T-helper 17 cell (primary cell): ENCODE measurements at regions not wholly inside any gene's neighbourhood (a gene's known extent, or its start where the extent isn't known, plus 50 kb on each side); places are given as distances from the start of the nearest gene placed in this dataset.
"Not testable (repeated sequence)": the region's sequence is repeated elsewhere in the genome, so short reads cannot be mapped to it uniquely, and the experiment has no call there.

ENCODE experiments used
- ATAC-seq: fragments of 150-1000 bp; cut with Tn5 transposase; 2 replicates; pipeline ENCODE4 v1.10.0; 2021; ENCODE audit warnings: mild to moderate bottlenecking, moderate library complexity
- DNase-seq, 3 donors: peaks; one replicate each; pipeline versions ENCODE4 v3.0.0 to v3.0.0-alpha.2; 2020 to 2021
- H3K9me3 ChIP-seq: one replicate; pipeline ENCODE4 v1.7.0; 2013; ENCODE audit warnings: low read length, mild to moderate bottlenecking; ENCODE audit not compliant: control insufficient read depth, poor library complexity, severe bottlenecking
- H3K27ac Mint-ChIP-seq: one replicate; pipeline ENCODE4 v1.8.0; 2022; ENCODE audit warnings: mild to moderate bottlenecking, moderate library complexity, mixed read lengths
- H3K27me3 Mint-ChIP-seq: one replicate; pipeline ENCODE4 v1.8.0; 2022; ENCODE audit warnings: mixed read lengths
- H3K36me3 Mint-ChIP-seq: one replicate; pipeline ENCODE4 v1.8.0; 2022; ENCODE audit warnings: low read depth, mixed read lengths
- H3K4me1 Mint-ChIP-seq: one replicate; pipeline ENCODE4 v1.8.0; 2022; ENCODE audit warnings: mild to moderate bottlenecking, mixed read lengths
- H3K4me3 Mint-ChIP-seq: one replicate; pipeline ENCODE4 v1.8.0; 2022; ENCODE audit warnings: mild to moderate bottlenecking, moderate library complexity, mixed read lengths

DNA sequence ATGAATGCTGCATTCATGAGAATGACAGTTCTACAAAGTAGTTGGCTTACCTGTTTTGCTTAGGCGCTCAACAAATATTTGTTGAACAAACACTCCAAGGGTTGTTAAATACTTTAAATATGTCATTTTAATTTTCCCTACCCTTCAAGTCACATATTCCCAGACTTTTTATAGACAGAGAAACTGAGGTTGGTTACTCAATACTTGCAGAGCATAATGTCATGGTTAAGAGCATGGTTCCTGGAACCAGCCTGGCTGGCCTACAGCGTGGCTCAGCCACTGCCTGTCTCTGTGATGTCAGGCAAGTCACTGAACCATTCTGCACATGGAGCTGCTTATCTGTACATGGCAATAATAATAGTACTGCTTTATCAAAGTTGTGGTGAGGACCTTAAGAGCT lies 120.0 kb upstream of the STK17B start:
- H3K4me3 Mint-ChIP-seq, result no peak overlapping the region
- H3K4me1 Mint-ChIP-seq, result peaks cover 53% of the 10 kb centered on the region
- no peaks in the 10 kb centered on the region for H3K36me3 Mint-ChIP-seq
- ATAC-seq, result peak; percentile 40
- DNase-seq, result no peak
- H3K27ac Mint-ChIP-seq, result peak overlapping the region; percentile 86
- no peaks in the 10 kb centered on the region for H3K9me3 ChIP-seq
- H3K27me3 Mint-ChIP-seq, result no peaks in the 10 kb centered on the region

DNA sequence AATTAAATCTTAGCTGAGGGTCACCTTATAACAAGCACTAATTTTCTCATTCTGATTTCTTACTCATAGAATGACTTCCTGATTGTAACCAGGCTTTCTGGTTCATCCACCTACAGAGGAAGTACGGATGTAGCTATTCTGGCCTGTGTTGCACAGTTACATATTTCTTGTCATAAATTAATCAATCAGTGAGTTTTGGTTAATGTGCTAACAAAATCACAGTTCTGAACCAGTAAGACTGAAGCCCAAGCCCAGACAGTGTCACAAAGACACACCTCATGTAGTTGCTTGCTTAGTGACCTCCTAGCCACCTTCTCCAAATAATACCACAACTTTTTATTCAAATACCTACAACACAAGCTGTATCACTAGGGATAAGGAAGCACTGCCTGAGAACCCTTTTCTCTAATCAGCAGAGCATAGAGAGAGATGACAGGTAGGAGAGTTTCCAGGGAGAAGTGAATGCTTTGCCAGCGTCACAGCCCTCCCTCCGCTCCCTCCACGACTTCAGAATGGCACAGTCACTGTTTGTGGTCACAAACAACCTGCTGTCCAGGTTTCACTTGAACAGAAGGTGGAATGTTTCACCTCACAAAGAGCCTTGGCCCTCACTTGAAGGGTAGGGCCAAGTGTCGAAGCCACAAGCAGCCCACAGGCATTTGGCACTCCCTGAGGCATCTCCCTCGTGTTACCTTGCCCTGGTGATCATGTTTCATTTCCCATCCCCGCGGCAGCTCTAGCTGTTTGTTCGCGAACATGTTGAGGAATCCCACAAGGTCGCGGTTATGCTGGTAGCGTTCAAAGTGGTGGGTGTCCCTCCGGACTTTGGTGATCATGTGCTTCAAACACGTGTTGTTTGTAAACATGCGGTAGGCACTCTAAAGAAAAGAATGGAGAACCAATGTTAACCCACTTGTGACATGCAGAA lies 120.8 kb upstream of the STK17B start:
- Mint-ChIP-seq H3K4me1 (peaks cover 53% of the 10 kb centered on the region), H3K36me3 (no peaks in the 10 kb centered on the region), H3K4me3 (peak overlapping the region; percentile 70), H3K27me3 (no peaks in the 10 kb centered on the region), H3K27ac (peak overlapping the region; percentile 86)
- DNase-seq (no peak), ATAC-seq (peak; percentile 57)
- H3K9me3 ChIP-seq, result no peaks in the 10 kb centered on the region

DNA sequence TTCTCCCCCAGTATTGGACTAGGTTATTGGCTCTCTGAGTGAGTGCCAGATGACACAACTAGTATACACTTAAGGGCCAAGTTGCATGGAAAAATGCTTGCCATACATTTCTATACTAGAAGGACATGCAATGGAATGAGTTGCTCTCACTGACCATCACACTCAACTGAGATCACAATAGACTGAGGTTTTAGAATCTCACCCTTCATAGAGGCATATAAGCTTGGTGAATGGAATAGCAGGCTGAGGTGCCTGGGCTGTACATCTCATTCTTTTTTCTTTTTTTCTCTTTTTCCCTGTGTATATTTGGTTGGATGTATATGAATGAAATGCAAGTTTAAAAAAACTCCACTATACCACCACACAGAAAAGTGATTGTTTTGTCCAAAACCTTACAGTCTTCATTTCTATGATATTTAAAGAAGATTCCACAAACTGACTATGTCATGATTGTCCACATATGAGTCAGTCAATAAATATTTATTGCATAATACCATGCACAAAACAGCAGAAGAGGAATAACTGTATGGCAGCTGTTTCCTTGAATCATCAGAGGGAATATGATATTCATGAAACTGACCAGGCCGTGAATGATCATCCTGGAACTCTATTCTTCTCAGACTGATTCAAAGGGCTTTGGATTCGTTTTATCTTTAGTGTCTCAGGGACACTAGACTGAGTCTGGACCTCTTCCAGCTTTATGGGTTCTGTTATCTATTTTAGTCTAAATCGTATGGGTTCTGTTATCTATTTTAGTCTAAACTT lies 122.6 kb upstream of the STK17B start:
- no peak for DNase-seq
- no peak overlapping the region for H3K4me3 Mint-ChIP-seq
- no peaks in the 10 kb centered on the region for H3K9me3 ChIP-seq
- H3K27me3 Mint-ChIP-seq, result no peaks in the 10 kb centered on the region
- no peak for ATAC-seq
- H3K27ac Mint-ChIP-seq, result no peak overlapping the region
- H3K36me3 Mint-ChIP-seq, result no peaks in the 10 kb centered on the region
- peaks cover 43% of the 10 kb centered on the region for H3K4me1 Mint-ChIP-seq

DNA sequence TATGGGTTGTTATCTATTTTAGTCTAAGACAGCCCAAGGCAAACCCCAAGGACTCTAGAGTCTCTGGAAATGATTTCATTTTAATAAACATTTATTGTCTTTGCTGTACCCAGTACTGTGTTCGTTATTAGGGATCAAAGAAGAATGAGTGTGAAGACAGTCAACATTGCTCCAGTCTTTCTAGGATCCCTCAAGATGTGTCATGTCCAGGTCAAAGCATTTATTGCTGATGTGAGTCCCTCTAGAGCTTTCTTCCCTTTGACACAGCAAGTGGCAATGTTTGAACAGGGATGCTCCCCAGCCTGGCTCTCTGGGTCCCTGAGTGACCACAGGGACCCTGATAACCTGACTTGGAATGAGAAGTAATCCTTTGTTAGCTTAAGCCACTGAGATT lies 123.1 kb upstream of the STK17B start:
- Mint-ChIP-seq H3K27me3 (no peaks in the 10 kb centered on the region), H3K27ac (no peak overlapping the region), H3K4me3 (no peak overlapping the region), H3K4me1 (peaks cover 39% of the 10 kb centered on the region), H3K36me3 (no peaks in the 10 kb centered on the region)
- DNase-seq, result no peak
- H3K9me3 ChIP-seq, result no peaks in the 10 kb centered on the region
- ATAC-seq, result no peak

DNA sequence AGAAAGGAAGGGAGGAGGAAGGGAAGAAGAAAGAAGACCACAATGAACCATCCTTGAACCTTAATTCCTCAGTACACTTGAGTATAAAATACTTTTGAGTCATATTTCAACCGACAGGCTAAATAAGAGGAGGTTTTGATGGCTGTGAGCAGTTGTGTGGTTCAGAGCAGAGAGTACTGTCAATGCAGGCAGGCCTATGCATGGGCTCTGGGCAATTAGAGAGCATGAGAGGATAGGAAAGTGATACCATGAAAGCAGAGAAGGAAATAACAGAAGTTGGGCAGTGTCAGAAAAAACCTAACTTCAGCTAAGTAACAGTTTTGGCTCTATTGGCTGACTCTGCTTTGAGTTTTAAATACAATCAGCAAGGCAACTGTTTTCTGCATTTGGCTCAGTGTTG lies 123.6 kb upstream of the STK17B start:
- peaks cover 36% of the 10 kb centered on the region for H3K4me1 Mint-ChIP-seq
- no peaks in the 10 kb centered on the region for H3K36me3 Mint-ChIP-seq

DNA sequence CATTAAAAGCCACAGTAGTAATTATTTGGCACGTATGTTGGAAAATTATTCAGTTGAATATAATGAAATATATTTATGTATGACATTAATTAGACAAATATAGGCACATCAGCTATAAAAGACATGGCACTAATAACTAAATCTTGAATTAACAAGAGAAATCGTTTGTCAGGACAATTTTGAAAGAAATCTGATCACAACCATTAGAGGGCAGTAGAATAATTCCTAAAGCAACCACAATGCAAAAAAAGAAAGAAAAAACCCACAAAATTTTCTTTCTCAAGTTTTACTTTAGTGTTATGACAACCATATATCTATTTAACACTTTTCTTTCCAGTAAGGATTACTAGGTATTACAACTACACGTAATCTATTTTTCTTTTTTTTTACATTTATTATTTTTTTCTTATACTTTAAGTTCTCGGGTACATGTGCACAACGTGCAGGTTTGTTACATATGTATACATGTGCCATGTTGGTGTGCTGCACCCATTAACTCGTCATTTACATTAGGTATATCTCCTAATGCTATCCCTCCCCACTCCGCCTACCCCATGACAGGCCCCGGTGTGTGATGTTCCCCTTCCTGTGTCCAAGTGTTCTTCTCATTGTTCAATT lies 126.8 kb upstream of the STK17B start:
- not testable (repeated sequence) for H3K27me3 Mint-ChIP-seq, H3K9me3 ChIP-seq, H3K4me3 Mint-ChIP-seq, ATAC-seq, H3K4me1 Mint-ChIP-seq, H3K36me3 Mint-ChIP-seq, DNase-seq
- peak overlapping the region; percentile 27 for H3K27ac Mint-ChIP-seq

More for the DNA sequence above, 123.6 kb upstream of the STK17B start:
- no peak for ATAC-seq
- no peaks in the 10 kb centered on the region for H3K9me3 ChIP-seq
- DNase-seq, result no peak
- no peak overlapping the region for H3K27ac Mint-ChIP-seq
- H3K27me3 Mint-ChIP-seq, result no peaks in the 10 kb centered on the region
- H3K4me3 Mint-ChIP-seq, result no peak overlapping the region

DNA sequence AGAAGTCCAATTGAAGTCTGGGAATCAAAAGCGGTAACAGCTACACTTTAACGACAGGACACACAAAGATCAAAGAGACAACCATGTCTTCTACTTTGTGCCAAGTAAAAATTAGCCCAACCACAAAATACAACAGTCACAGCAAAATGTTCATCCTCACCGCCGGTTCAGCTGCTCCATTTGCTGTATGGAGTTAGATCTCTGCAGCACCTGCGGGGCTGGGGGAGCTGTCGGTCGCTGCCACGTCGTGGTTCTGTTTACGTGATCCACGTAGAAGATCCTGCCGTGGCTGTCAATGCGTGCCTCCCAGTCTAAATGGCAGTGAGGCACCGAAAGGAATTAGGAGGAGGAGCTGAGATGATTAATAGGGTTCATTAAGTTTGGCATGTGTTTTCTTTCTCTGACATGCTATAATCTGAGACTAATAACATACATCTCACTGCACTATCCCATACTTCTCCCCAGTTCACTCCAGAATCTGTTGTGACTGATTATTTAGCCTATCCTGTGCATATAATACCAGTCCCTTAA lies 136.5 kb upstream of the STK17B start:
- Mint-ChIP-seq H3K4me1 (peaks cover 2% of the 10 kb centered on the region), H3K27ac (no peak overlapping the region), H3K27me3 (peaks cover 18% of the 10 kb centered on the region), H3K4me3 (no peak overlapping the region), H3K36me3 (no peaks in the 10 kb centered on the region)
- no peaks in the 10 kb centered on the region for H3K9me3 ChIP-seq
- DNase-seq, result no peak
- no peak for ATAC-seq

DNA sequence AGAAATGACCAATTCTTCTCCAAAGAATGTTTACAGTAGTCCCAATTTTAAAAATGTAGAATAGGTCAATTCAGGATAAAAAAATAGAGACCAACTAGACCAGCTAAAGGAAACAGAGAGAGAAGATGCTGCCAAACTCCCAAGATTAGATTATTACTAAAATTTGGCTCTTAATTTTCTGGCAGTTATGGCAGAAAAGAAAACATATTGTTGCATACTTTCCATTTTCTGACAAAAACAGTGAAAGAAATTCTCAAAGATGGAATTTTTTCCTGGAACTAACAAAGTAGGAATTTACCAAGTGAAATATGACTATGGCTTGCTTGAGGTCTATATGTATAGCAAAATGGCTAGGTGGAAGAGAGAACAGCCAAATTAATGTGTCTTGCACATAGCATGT lies 138.3 kb upstream of the STK17B start:
- ATAC-seq (no peak), DNase-seq (no peak)
- no peak overlapping the region for H3K27ac Mint-ChIP-seq
- H3K4me3 Mint-ChIP-seq, result no peak overlapping the region
- H3K27me3 Mint-ChIP-seq, result peaks cover 18% of the 10 kb centered on the region
- H3K36me3 Mint-ChIP-seq, result no peaks in the 10 kb centered on the region
- H3K9me3 ChIP-seq, result no peaks in the 10 kb centered on the region
- H3K4me1 Mint-ChIP-seq, result peaks cover 2% of the 10 kb centered on the region

DNA sequence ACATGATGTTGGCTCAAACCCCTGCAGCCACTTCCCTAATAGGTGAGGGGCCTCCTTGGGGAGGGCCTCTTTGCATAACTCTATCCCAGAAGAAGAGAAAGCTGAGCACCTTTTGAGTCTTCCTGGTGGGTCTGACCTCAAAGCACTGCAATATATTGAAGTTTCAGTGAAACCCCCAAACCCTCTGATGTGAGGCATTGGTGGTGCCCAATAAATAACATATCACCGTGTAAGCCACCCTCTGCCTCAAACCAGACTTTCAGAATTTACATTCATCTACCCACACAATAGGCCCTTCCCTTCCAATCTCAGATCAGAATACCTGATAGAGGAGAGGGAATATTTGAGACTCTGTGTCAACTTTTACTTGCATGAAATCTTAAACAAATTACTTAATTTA lies 142.8 kb upstream of the STK17B start:
- H3K4me1 Mint-ChIP-seq, result no peaks in the 10 kb centered on the region
- peaks cover 21% of the 10 kb centered on the region for H3K27me3 Mint-ChIP-seq
- no peak overlapping the region for H3K4me3 Mint-ChIP-seq
- no peaks in the 10 kb centered on the region for H3K9me3 ChIP-seq
- ATAC-seq, result no peak
- H3K27ac Mint-ChIP-seq, result no peak overlapping the region
- H3K36me3 Mint-ChIP-seq, result no peaks in the 10 kb centered on the region
- DNase-seq, result no peak

DNA sequence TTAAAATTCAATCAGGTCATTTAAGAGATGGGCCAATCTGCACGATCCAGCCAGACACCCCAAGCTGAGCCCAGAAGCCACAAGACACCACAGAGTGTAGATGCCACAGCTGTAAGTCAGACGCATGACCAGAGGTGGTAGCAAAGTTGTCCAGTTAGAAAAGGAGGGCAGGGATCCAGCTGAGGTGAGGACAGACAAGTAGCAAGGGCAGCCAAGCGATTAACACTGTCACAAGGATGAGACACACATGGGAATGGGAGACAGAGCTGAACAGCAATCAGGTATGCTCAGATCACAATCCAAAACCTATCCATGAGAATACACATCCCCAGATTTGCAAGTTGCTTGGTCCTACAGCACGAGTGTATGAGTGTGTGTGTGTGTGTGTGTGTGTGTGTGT lies 143.4 kb upstream of the STK17B start:
- DNase-seq (no peak), ATAC-seq (no peak)
- Mint-ChIP-seq H3K36me3 (no peaks in the 10 kb centered on the region), H3K4me1 (no peaks in the 10 kb centered on the region), H3K27ac (no peak overlapping the region), H3K27me3 (peaks cover 18% of the 10 kb centered on the region), H3K4me3 (no peak overlapping the region)
- H3K9me3 ChIP-seq, result no peaks in the 10 kb centered on the region

DNA sequence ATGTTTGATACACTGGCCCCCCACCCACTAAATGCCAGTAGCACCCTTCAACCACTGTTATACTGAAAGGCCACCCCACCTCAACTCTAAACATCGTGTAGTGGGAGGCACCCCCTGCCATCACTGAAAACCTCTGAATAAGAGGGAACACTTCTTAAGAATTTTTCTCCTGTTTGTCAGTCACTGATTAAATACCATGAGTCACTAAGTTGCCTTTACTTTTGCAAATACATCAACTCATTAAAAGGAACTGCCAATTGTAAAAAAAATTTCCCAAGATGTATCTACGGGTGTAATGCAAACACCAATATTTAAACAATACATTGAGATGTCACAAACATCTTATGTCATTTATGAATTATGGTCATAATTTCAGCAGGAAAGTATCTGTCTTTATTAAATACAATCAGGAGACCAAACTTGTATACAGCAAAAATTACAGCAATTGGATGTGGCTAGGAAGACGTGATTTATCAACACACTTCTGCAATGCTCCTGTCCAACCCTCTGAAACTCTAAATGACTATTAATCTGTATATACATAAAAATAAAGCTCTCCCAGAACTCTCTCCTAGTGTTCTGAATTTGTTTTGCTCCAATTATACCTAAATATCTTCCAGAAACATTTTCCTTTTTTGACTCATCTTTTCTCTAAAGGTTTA lies 144.1 kb upstream of the STK17B start:
- Mint-ChIP-seq H3K27me3 (peaks cover 16% of the 10 kb centered on the region), H3K27ac (no peak overlapping the region), H3K36me3 (no peaks in the 10 kb centered on the region), H3K4me3 (no peak overlapping the region), H3K4me1 (no peaks in the 10 kb centered on the region)
- ATAC-seq, result no peak
- H3K9me3 ChIP-seq, result no peaks in the 10 kb centered on the region
- DNase-seq, result no peak

DNA sequence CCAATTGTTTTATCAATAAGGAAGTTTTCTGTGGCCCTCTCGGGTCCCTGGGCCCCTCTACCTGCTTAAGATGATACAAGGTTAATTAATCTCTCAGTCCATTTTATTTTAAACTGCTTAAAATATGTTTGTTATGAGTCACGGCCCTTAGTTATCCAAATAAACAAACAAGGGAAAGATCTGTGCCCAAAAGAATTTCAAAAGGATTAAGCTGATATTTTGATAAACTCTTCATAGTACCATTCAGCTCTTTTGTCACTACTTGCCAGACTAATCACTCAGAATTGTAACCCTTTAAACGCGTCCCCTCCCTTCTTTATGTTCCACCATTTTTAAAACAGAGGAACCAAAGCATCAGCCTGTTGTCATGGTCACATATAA lies 144.7 kb upstream of the STK17B start:
- H3K4me3 Mint-ChIP-seq, result no peak overlapping the region
- H3K9me3 ChIP-seq, result no peaks in the 10 kb centered on the region
- H3K27ac Mint-ChIP-seq, result no peak overlapping the region
- no peak for ATAC-seq
- no peak for DNase-seq
- H3K36me3 Mint-ChIP-seq, result no peaks in the 10 kb centered on the region
- peaks cover 15% of the 10 kb centered on the region for H3K27me3 Mint-ChIP-seq
- H3K4me1 Mint-ChIP-seq, result no peaks in the 10 kb centered on the region
